Mesenchymal stem cell (in vitro differentiated cells and primary cell): ENCODE measurements at regions not wholly inside any gene's neighbourhood (a gene's known extent, or its start where the extent isn't known, plus 50 kb on each side); places are given as distances from the start of the nearest gene placed in this dataset.

Experiments
- DNase-seq: peaks from one replicate; pipeline ENCODE4 v3.0.0-alpha.2; 2013
- H2AFZ ChIP-seq: one replicate; pipeline ENCODE4 v1.6.1; 2013; ENCODE audit warnings: low read depth, mild to moderate bottlenecking, control low read depth, inconsistent platforms, low read length, moderate library complexity
- H2AK5ac ChIP-seq: 2 replicates; pipeline ENCODE4 v1.6.1; 2013; ENCODE audit warnings: low read length, moderate library complexity, mild to moderate bottlenecking, inconsistent platforms; ENCODE audit not compliant: severe bottlenecking
- H2BK120ac ChIP-seq: one replicate; pipeline ENCODE4 v1.6.1; 2013; ENCODE audit warnings: low read depth, mild to moderate bottlenecking, inconsistent platforms, low read length, moderate library complexity
- H2BK12ac ChIP-seq, 2 experiments: one replicate each; pipeline ENCODE4 v1.6.1; 2013; ENCODE audit warnings: inconsistent platforms in 2 of 2, low read length in 2 of 2, mild to moderate bottlenecking in 2 of 2, moderate library complexity in 2 of 2, control low read depth in 1 of 2
- H2BK15ac ChIP-seq: one replicate; pipeline ENCODE4 v1.6.1; 2013; ENCODE audit warnings: mild to moderate bottlenecking, low read depth, inconsistent platforms; ENCODE audit not compliant: poor library complexity, severe bottlenecking
- H2BK5ac ChIP-seq: 2 replicates; pipeline ENCODE4 v1.6.1; 2013; ENCODE audit warnings: low read depth, mild to moderate bottlenecking, low read length, control low read depth, inconsistent platforms; ENCODE audit not compliant: poor library complexity, severe bottlenecking
- H3K14ac ChIP-seq, 2 experiments: one replicate each; pipeline ENCODE4 v1.6.1; 2013; ENCODE audit warnings: inconsistent platforms in 2 of 2, low read length in 2 of 2, control low read depth in 1 of 2, mild to moderate bottlenecking in 1 of 2, moderate library complexity in 1 of 2
- H3K18ac ChIP-seq, 2 experiments: one replicate each; pipeline ENCODE4 v1.6.1; 2013; ENCODE audit warnings: inconsistent platforms in 2 of 2, low read length in 2 of 2, control low read depth in 1 of 2, low read depth in 1 of 2, mild to moderate bottlenecking in 1 of 2
- H3K23ac ChIP-seq, 2 experiments: one replicate each; pipeline ENCODE4 v1.6.1; 2013; ENCODE audit warnings: inconsistent platforms in 2 of 2, low read length in 2 of 2, mild to moderate bottlenecking in 2 of 2, moderate library complexity in 2 of 2, control low read depth in 1 of 2
- H3K27ac ChIP-seq: 2 replicates; pipeline ENCODE4 v1.5.1; 2013; ENCODE audit warnings: mild to moderate bottlenecking, moderate library complexity, low read length, control low read depth, inconsistent platforms; ENCODE audit not compliant: poor library complexity, severe bottlenecking
- H3K27me3 ChIP-seq, 2 experiments: 2 replicates each; pipeline versions ENCODE4 v1.6.1 to v1.7.0; 2013; ENCODE audit warnings: low read length in 2 of 2, mild to moderate bottlenecking in 2 of 2, moderate library complexity in 2 of 2, control low read depth in 1 of 2, inconsistent platforms in 1 of 2; ENCODE audit not compliant: control insufficient read depth in 1 of 2, insufficient read depth in 1 of 2
- H3K36me3 ChIP-seq, 2 experiments: 2 replicates each; pipeline versions ENCODE4 v1.6.1 to v1.7.0; 2013; ENCODE audit warnings: low read length in 2 of 2, control low read depth in 1 of 2, inconsistent platforms in 1 of 2, low read depth in 1 of 2, mild to moderate bottlenecking in 1 of 2; ENCODE audit not compliant: insufficient read depth in 2 of 2, control insufficient read depth in 1 of 2
- H3K4ac ChIP-seq, 2 experiments: one replicate each; pipeline ENCODE4 v1.6.1; 2013; ENCODE audit warnings: inconsistent platforms in 2 of 2, low read length in 2 of 2, mild to moderate bottlenecking in 2 of 2, moderate library complexity in 2 of 2, control low read depth in 1 of 2, low read depth in 1 of 2
- H3K4me1 ChIP-seq: 2 replicates; pipeline ENCODE4 v1.6.1; 2013; ENCODE audit warnings: low read depth, low read length, control low read depth; ENCODE audit not compliant: control insufficient read depth, insufficient read depth
- H3K4me2 ChIP-seq: 2 replicates; pipeline ENCODE4 v1.6.1; 2013; ENCODE audit warnings: low read length, mild to moderate bottlenecking, inconsistent platforms; ENCODE audit not compliant: poor library complexity, severe bottlenecking
- H3K4me3 ChIP-seq, 2 experiments: 2 replicates each; pipeline versions ENCODE4 v1.5.1 to v1.7.0; 2013; ENCODE audit warnings: low read length in 2 of 2, mild to moderate bottlenecking in 2 of 2, control low read depth in 1 of 2, low read depth in 1 of 2; ENCODE audit not compliant: insufficient read depth in 1 of 2
- H3K79me1 ChIP-seq: replicated peaks from 2 replicates; pipeline ENCODE4 v1.6.1; 2013; ENCODE audit warnings: mild to moderate bottlenecking, control low read depth, low read length, inconsistent platforms; ENCODE audit not compliant: poor library complexity, severe bottlenecking
- H3K9ac ChIP-seq: 2 replicates; pipeline ENCODE4 v1.7.0; 2013; ENCODE audit warnings: mild to moderate bottlenecking, low read length, moderate library complexity
- H3K9me3 ChIP-seq: 2 replicates; pipeline ENCODE4 v1.7.0; 2013; ENCODE audit warnings: mild to moderate bottlenecking, low read length; ENCODE audit not compliant: control insufficient read depth
- H4K8ac ChIP-seq: one replicate; pipeline ENCODE4 v1.6.1; 2013; ENCODE audit warnings: inconsistent platforms, mild to moderate bottlenecking, low read length, moderate library complexity
- H4K91ac ChIP-seq: one replicate; pipeline ENCODE4 v1.6.1; 2013; ENCODE audit warnings: mild to moderate bottlenecking, low read length, inconsistent platforms
- WGBS: methylation state at CpG from one replicate; pipeline ENCODE4 v1.1.7; 2013; ENCODE audit warnings: mixed read lengths; 5-methylcytosine and 5-hydroxymethylcytosine counted together

DNA sequence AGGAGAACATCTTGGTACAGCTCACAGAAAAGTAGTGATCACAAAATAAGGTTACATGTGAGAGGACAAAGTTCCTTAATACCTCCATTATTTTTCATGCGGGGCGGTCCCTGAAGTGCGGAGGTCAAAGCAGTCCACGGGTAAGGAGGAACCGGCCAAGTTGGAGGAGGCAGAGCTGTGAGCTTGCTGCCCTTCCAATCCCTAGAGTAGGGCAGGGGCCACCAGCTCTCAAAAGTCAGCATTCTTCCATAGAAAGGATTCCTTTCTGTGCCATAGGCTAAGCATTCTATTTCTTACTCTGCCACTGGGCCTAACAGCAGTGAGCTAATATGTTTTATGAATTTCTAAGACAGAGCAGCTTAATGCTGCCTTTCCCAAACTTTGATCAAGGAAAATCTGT, 50.9 kb upstream of the USP1 start:
- DNase-seq = no peak
- H2AFZ ChIP-seq = no peak overlapping the region
- peak overlapping the region in 1 of 2 experiments; percentile 77 for H3K23ac ChIP-seq
- no peak overlapping the region for H4K8ac ChIP-seq
- peaks cover 6% of the 10 kb centered on the region for H3K4me1 ChIP-seq
- no peak overlapping the region for H3K4me3 ChIP-seq
- no peak overlapping the region for H3K18ac ChIP-seq
- no peak overlapping the region for H2BK120ac ChIP-seq
- H2BK5ac ChIP-seq = no peak overlapping the region
- no peak overlapping the region for H2BK15ac ChIP-seq
- no peak overlapping the region for H3K14ac ChIP-seq
- no peak overlapping the region for H2BK12ac ChIP-seq
- no peak overlapping the region for H3K4ac ChIP-seq
- H2AK5ac ChIP-seq = no peak overlapping the region
- H4K91ac ChIP-seq = no peak overlapping the region
- no peak overlapping the region for H3K27ac ChIP-seq
- H3K9ac ChIP-seq = no peak overlapping the region
- H3K9me3 ChIP-seq = no peaks in the 10 kb centered on the region
- H3K36me3 ChIP-seq = no peaks in the 10 kb centered on the region
- WGBS = 91% methylated on average over 5 of the region's 5 CpGs
- H3K4me2 ChIP-seq = no peak overlapping the region
- H3K79me1 ChIP-seq = no peaks in the 10 kb centered on the region
- H3K27me3 ChIP-seq = peaks cover 6 to 8% of the 10 kb centered on the region in 2 experiments

DNA sequence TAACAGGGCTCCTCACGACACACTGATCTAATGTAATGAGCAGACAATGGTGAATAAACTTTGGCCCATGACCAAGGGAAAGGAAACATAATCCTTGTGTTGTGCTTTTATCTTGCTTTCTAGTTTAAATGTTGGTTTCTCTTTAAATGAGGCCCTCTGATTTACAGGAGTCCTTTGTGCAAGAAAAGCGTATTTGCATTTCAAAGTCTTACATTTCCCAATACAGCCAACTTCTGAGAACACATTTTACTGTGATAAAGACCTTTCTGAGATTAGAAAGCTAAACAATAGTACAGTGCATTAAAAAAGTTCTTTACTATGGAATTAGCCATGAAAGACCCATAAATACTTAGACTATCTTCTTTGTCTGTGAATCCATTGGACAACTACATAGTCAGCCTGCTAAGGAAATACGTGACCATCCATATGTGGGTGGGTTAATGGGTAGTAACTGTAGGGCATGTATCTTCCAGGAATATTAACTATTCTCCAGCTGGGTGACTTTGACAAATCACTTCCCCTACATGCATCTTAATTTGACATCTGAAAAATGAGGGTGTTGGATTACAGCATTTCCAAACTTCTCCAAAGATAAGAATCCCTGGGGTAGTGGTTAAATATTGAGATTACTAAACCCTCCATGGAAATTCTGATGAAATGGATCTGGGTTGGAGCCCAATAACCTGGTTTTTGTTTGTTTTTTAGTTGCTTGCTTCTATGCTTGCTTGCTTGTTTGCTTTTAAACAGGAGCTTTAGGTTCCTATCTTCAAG, 50.3 kb upstream of the USP1 start:
- Histone ChIP-seq H2AK5ac (no peak overlapping the region), H2BK12ac (no peak overlapping the region), H2BK15ac (no peak overlapping the region), H3K9me3 (no peaks in the 10 kb centered on the region), H3K4me1 (peaks cover 6% of the 10 kb centered on the region), H3K36me3 (no peaks in the 10 kb centered on the region), H3K14ac (no peak overlapping the region), H2BK120ac (no peak overlapping the region), H3K4me3 (no peak overlapping the region), H2AFZ (no peak overlapping the region), H2BK5ac (no peak overlapping the region), H3K4me2 (no peak overlapping the region), H3K27ac (no peak overlapping the region), H4K91ac (no peak overlapping the region), H3K27me3 (peaks cover 8 to 12% of the 10 kb centered on the region in 2 experiments), H3K18ac (no peak overlapping the region), H3K79me1 (no peaks in the 10 kb centered on the region), H3K9ac (no peak overlapping the region), H3K23ac (no peak overlapping the region), H3K4ac (no peak overlapping the region), H4K8ac (no peak overlapping the region)
- no peak for DNase-seq
- 30% methylated on average over 2 of the region's 3 CpGs for WGBS
